GM19025 (cell line): ENCODE measurements at regions not wholly inside any gene's neighbourhood (a gene's known extent, or its start where the extent isn't known, plus 50 kb on each side); places are given as distances from the start of the nearest gene placed in this dataset.

ENCODE experiments used
- ATAC-seq: cut with Tn5 transposase; IDR thresholded peaks from one replicate; pipeline ENCODE4 v1.9.1; 2021; ENCODE audit warnings: mild to moderate bottlenecking, low read depth, moderate library complexity; ENCODE audit not compliant: unreplicated experiment

GRCh38 chr16:49216593-49216992, 65.0 kb downstream of the CBLN1 start:
- ATAC-seq: no peak

- no peak for ATAC-seq
Observed at GRCh38 chr16:49213594-49213993, 68.0 kb downstream of the CBLN1 start.

GRCh38 chr16:49204191-49204590, 77.4 kb downstream of the CBLN1 start:
- no peak for ATAC-seq

GRCh38 chr16:49203361-49203760, 78.3 kb downstream of the CBLN1 start:
- no peak for ATAC-seq

- ATAC-seq: no peak
Observed at GRCh38 chr16:49201118-49201517, 80.5 kb downstream of the CBLN1 start.

- no peak for ATAC-seq
Observed at GRCh38 chr16:49200223-49200820, 81.3 kb downstream of the CBLN1 start.

- no peak for ATAC-seq
Observed at GRCh38 chr16:49195237-49195548, 86.4 kb downstream of the CBLN1 start.

GRCh38 chr16:49194537-49195236, 87.0 kb downstream of the CBLN1 start:
- no peak for ATAC-seq

- no peak for ATAC-seq
Observed at GRCh38 chr16:49193596-49193995, 88.0 kb downstream of the CBLN1 start.

- ATAC-seq: no peak
Observed at GRCh38 chr16:49189286-49189685, 92.4 kb downstream of the CBLN1 start.

- no peak for ATAC-seq
Observed at GRCh38 chr16:49183911-49184310, 97.7 kb downstream of the CBLN1 start.

- ATAC-seq: no peak
Observed at GRCh38 chr16:49181791-49182518, 99.7 kb downstream of the CBLN1 start.

- no peak for ATAC-seq
Observed at GRCh38 chr16:49179714-49180330, 101.8 kb downstream of the CBLN1 start.

GRCh38 chr16:49168126-49168525, 113.5 kb downstream of the CBLN1 start:
- ATAC-seq: no peak

GRCh38 chr16:49165025-49165424, 116.6 kb downstream of the CBLN1 start:
- no peak for ATAC-seq

GRCh38 chr16:49161191-49161590, 120.4 kb downstream of the CBLN1 start:
- no peak for ATAC-seq

- no peak for ATAC-seq
Observed at GRCh38 chr16:49158029-49158642, 123.5 kb downstream of the CBLN1 start.

GRCh38 chr16:49150341-49150740, 131.3 kb downstream of the CBLN1 start:
- ATAC-seq: no peak

GRCh38 chr16:49148410-49148809, 133.2 kb downstream of the CBLN1 start:
- ATAC-seq: no peak

GRCh38 chr16:49140618-49141017, 141.0 kb downstream of the CBLN1 start:
- no peak for ATAC-seq

GRCh38 chr16:49130397-49130796, 151.2 kb downstream of the CBLN1 start:
- ATAC-seq: no peak
